Esophagus (tissue), 2 donors: ENCODE measurements at regions not wholly inside any gene's neighbourhood (a gene's known extent, or its start where the extent isn't known, plus 50 kb on each side); places are given as distances from the start of the nearest gene placed in this dataset.

Source experiments
- H3K27ac ChIP-seq, 2 donors: one replicate each; pipeline ENCODE4 v1.5.1; 2013; ENCODE audit warnings: low read depth in 2 of 2, mild to moderate bottlenecking in 2 of 2, inconsistent platforms in 1 of 2, low read length in 1 of 2, moderate library complexity in 1 of 2
- H3K27me3 ChIP-seq, 2 donors: one replicate each; pipeline ENCODE4 v1.6.1; 2013; ENCODE audit warnings: low read length in 2 of 2, control low read depth in 1 of 2, mild to moderate bottlenecking in 1 of 2; ENCODE audit not compliant: insufficient read depth in 2 of 2, control insufficient read depth in 1 of 2
- H3K36me3 ChIP-seq, 2 donors: one replicate each; pipeline ENCODE4 v1.6.1; 2013; ENCODE audit warnings: low read length in 1 of 2; ENCODE audit not compliant: control insufficient read depth in 2 of 2, insufficient read depth in 2 of 2
- H3K4me1 ChIP-seq, 2 donors: one replicate each; pipeline ENCODE4 v1.6.1; 2013; ENCODE audit warnings: low read length in 1 of 2; ENCODE audit not compliant: control insufficient read depth in 2 of 2, insufficient read depth in 2 of 2
- H3K4me3 ChIP-seq, 2 donors: one replicate each; pipeline ENCODE4 v1.5.1; 2013; ENCODE audit warnings: low read length in 2 of 2, mild to moderate bottlenecking in 2 of 2, low read depth in 1 of 2, moderate library complexity in 1 of 2
- H3K9me3 ChIP-seq, 2 donors: one replicate each; pipeline ENCODE4 v1.6.1; 2013; ENCODE audit warnings: mild to moderate bottlenecking in 2 of 2, low read depth in 1 of 2, low read length in 1 of 2, moderate library complexity in 1 of 2; ENCODE audit not compliant: control insufficient read depth in 2 of 2, insufficient read depth in 1 of 2
- WGBS, 2 donors: extraction: QIAGEN DNeasy Blood & Tissue Kit; methylation state at CpG; one replicate each; pipeline ENCODE4 v1.1.7; 2013; 5-methylcytosine and 5-hydroxymethylcytosine counted together
- donor health status: healthy with polysubstance abuse.
- donor health status: Bipolar disorder and iron deficiency.

- Histone ChIP-seq H3K9me3 (no peaks in the 10 kb centered on the region), H3K27ac (no peak overlapping the region), H3K4me3 (no peak overlapping the region), H3K36me3 (no peaks in the 10 kb centered on the region), H3K4me1 (no peaks in the 10 kb centered on the region), H3K27me3 (no peaks in the 10 kb centered on the region)
- WGBS, 2 donors, result 56 to 63% methylated on average over 3 to 4 of the region's 4 CpGs
Measured at GRCh38 chr6:147870506-147871110, 362.1 kb downstream of the SAMD5 start.

DNA sequence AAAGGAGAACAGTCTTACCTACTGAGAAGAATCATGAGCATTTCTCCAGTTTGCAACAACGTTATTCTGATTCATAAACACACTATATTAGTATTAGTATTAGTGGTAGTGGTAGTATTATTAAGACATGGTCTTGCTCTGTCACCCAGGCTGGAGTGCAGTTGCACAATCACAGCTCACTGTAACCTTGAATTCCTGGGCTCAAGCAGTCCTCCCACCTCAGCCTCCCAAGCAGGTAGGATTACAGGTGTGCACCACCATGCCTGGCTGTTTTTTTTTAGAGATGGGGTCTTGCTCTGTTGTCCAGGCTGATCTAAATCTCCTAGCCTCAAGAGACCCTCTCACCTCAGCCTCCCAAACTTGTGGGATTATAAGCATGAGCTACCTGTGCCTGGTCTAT, 363.5 kb downstream of the SAMD5 start:
- Histone ChIP-seq H3K4me1 (no peaks in the 10 kb centered on the region), H3K27ac (no peak overlapping the region), H3K9me3 (no peaks in the 10 kb centered on the region), H3K36me3 (no peaks in the 10 kb centered on the region), H3K4me3 (no peak overlapping the region), H3K27me3 (no peaks in the 10 kb centered on the region)
- 79 to 80% methylated on average over 1 of the region's 1 CpG for WGBS, 2 donors

- Histone ChIP-seq H3K4me3 (no peak overlapping the region), H3K36me3 (no peaks in the 10 kb centered on the region), H3K27ac (no peak overlapping the region), H3K27me3 (no peaks in the 10 kb centered on the region), H3K4me1 (no peaks in the 10 kb centered on the region), H3K9me3 (no peaks in the 10 kb centered on the region)
Measured at GRCh38 chr6:147873816-147874215, 365.3 kb downstream of the SAMD5 start.

- H3K27ac ChIP-seq, result no peak overlapping the region
- no peaks in the 10 kb centered on the region for H3K9me3 ChIP-seq
- H3K27me3 ChIP-seq, result no peaks in the 10 kb centered on the region
- H3K36me3 ChIP-seq, result no peaks in the 10 kb centered on the region
- 83% methylated on average over 6 of the region's 6 CpGs for WGBS, 2 donors
- no peaks in the 10 kb centered on the region for H3K4me1 ChIP-seq
- no peak overlapping the region for H3K4me3 ChIP-seq
Measured at GRCh38 chr6:147874322-147874721, 365.8 kb downstream of the SAMD5 start.

DNA sequence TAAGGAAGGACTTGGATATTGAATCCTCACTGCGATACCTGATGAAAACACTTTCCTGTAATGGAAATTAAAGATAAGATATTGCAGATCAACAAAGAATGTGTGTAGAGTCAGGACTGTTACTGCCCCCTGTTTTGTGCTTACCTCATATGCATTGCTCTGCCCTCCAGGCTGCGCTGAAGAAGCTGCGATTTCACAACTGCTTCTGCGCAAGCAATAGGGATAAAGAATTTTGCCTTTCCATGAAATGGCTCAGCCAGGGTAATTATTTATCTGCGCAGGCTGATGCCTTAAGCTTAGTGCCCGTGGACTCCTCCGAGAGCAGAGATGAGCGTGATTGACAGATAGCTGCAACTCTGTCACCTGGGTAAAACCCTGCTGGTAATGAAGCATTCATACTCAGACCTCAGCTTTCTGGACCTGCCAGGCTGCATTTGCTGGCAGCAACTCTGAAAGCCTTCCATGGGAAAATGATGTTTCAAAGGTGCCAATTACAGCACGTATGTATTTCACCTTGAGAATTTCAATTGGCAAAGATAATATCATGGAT, 370.6 kb downstream of the SAMD5 start:
- H3K27me3 ChIP-seq, result no peaks in the 10 kb centered on the region
- H3K4me3 ChIP-seq, result no peak overlapping the region
- WGBS, 2 donors, result 89 to 92% methylated on average over 9 of the region's 9 CpGs
- H3K9me3 ChIP-seq, result no peaks in the 10 kb centered on the region
- H3K36me3 ChIP-seq, result no peaks in the 10 kb centered on the region
- H3K27ac ChIP-seq, result no peak overlapping the region
- no peaks in the 10 kb centered on the region for H3K4me1 ChIP-seq

GRCh38 chr6:147881432-147881831, 372.9 kb downstream of the SAMD5 start:
- 90 to 92% methylated on average over 6 of the region's 6 CpGs for WGBS, 2 donors
- no peaks in the 10 kb centered on the region for H3K4me1 ChIP-seq
- H3K9me3 ChIP-seq, result no peaks in the 10 kb centered on the region
- H3K27me3 ChIP-seq, result peaks cover 0 to 2% of the 10 kb centered on the region in 2 donors
- no peak overlapping the region for H3K4me3 ChIP-seq
- no peaks in the 10 kb centered on the region for H3K36me3 ChIP-seq
- no peak overlapping the region for H3K27ac ChIP-seq

- Histone ChIP-seq H3K27me3 (peaks cover 0 to 5% of the 10 kb centered on the region in 2 donors), H3K9me3 (no peaks in the 10 kb centered on the region), H3K27ac (no peak overlapping the region), H3K36me3 (no peaks in the 10 kb centered on the region), H3K4me1 (no peaks in the 10 kb centered on the region), H3K4me3 (no peak overlapping the region)
- 79 to 88% methylated on average over 2 of the region's 2 CpGs for WGBS, 2 donors
Measured at GRCh38 chr6:147888374-147888773, 379.9 kb downstream of the SAMD5 start.

DNA sequence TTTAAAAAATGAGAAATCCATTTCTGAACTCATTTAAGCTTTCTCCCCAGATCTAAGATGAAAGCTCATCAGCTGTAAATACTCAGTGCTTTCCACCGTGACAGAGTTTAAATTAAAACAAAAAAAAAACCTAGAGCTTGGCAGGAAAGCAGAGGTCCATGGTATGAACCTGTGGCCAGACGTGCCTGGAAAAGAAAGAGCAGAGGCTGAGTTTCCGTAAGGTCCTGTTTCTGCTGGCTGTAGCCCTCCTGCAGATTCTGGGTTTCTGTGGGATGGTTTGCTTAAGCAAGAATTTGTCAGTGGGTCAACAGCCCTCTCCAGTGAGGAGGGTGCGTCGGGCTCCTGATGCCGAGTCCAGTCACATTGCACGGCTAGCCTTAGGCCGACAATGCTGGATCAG, 383.2 kb downstream of the SAMD5 start:
- 75 to 76% methylated on average over 8 of the region's 8 CpGs for WGBS, 2 donors
- Histone ChIP-seq H3K27me3 (peaks cover 0 to 1% of the 10 kb centered on the region in 2 donors), H3K36me3 (no peaks in the 10 kb centered on the region), H3K4me1 (no peaks in the 10 kb centered on the region), H3K9me3 (no peaks in the 10 kb centered on the region), H3K4me3 (no peak overlapping the region), H3K27ac (no peak overlapping the region)

DNA sequence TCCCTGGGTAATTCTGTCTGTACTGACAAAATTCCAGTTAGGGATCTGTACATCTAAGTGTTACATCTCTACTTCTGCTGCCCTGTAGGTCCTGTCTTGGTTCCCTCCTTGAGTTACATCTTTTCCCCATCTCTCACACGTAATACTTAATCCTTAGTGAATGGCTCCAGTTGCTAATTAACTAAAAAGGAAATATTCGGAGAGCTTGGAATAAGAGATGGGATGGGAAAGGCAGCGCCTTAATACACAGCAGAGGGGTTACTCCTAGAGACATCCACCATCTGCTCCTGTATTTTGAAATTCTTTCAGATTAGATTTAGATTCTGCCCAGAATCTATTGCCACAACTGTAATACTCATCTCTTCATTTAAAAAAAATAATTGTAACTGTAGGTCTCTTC, 384.0 kb downstream of the SAMD5 start:
- Histone ChIP-seq H3K27ac (no peak overlapping the region), H3K4me3 (no peak overlapping the region), H3K36me3 (no peaks in the 10 kb centered on the region), H3K27me3 (no peaks in the 10 kb centered on the region), H3K9me3 (no peaks in the 10 kb centered on the region), H3K4me1 (no peaks in the 10 kb centered on the region)
- 81 to 82% methylated on average over 3 of the region's 3 CpGs for WGBS, 2 donors

DNA sequence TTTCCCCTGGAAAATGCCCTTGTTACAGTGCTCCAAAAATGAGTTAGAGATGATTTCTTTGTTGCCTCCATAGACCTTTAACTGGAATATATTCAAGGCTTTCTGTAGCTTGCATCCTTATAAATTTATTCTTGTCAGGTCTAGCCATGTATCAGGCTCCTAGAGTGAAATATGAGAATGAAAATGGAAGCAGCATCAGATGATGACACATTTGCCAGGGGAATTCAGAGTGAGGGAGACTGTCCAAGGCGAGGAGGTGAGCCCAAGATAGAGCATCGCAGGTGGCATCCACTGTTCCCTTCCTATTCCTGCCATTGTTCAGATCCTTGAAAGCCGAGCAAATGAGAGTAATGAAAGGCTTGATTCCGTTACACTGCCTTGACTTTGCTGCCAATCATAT, 386.8 kb downstream of the SAMD5 start:
- Histone ChIP-seq H3K9me3 (no peaks in the 10 kb centered on the region), H3K36me3 (no peaks in the 10 kb centered on the region), H3K4me3 (no peak overlapping the region), H3K27me3 (no peaks in the 10 kb centered on the region), H3K27ac (no peak overlapping the region), H3K4me1 (no peaks in the 10 kb centered on the region)
- 89 to 93% methylated on average over 4 of the region's 4 CpGs for WGBS, 2 donors
